Activated T-cell treated with anti-CD3 and anti-CD28 coated beads, Interleukin-2, amount 50 U/mL, for 4 hours (primary cell): ENCODE measurements at regions not wholly inside any gene's neighbourhood (a gene's known extent, or its start where the extent isn't known, plus 50 kb on each side); places are given as distances from the start of the nearest gene placed in this dataset.

Source experiments
- ATAC-seq, 2 donors: fragments of 200-7000 bp; cut with Tn5 transposase; one replicate each; pipeline ENCODE4 v1.10.0; 2021
- DNase-seq: peaks from one replicate; pipeline ENCODE4 v3.0.0-alpha.2; 2020
- H3K27me3 Mint-ChIP-seq: one replicate; pipeline ENCODE4 v1.8.0; 2021; ENCODE audit warnings: low read depth, mixed read lengths
- H3K36me3 Mint-ChIP-seq: one replicate; pipeline ENCODE4 v1.8.0; 2022; ENCODE audit warnings: mixed read lengths; ENCODE audit not compliant: insufficient read depth
- H3K4me1 Mint-ChIP-seq: one replicate; pipeline ENCODE4 v1.8.0; 2021; ENCODE audit warnings: low read depth, mixed read lengths
- H3K4me3 Mint-ChIP-seq: one replicate; pipeline ENCODE4 v1.8.0; 2021; ENCODE audit warnings: mild to moderate bottlenecking, moderate library complexity, mixed read lengths
- H3K9me3 Mint-ChIP-seq: one replicate; pipeline ENCODE4 v1.8.0; 2021; ENCODE audit warnings: mixed read lengths

GRCh38 chr13:108460746-108461145 is 168.7 kb upstream of the MYO16 start:
- ATAC-seq: no peak
- peaks cover 3% of the 10 kb centered on the region for H3K27me3 Mint-ChIP-seq

GRCh38 chr13:108463340-108463739 is 166.1 kb upstream of the MYO16 start:
- Mint-ChIP-seq H3K4me1 (peaks cover 2% of the 10 kb centered on the region), H3K4me3 (no peak overlapping the region), H3K9me3 (no peaks in the 10 kb centered on the region), H3K36me3 (no peaks in the 10 kb centered on the region), H3K27me3 (peaks cover 3% of the 10 kb centered on the region)
- ATAC-seq (peak; percentile 43 to 62), DNase-seq (no peak)

More at GRCh38 chr13:108460746-108461145, 168.7 kb upstream of the MYO16 start:
- Mint-ChIP-seq H3K4me3 (no peak overlapping the region), H3K9me3 (no peaks in the 10 kb centered on the region), H3K4me1 (peaks cover 2% of the 10 kb centered on the region), H3K36me3 (no peaks in the 10 kb centered on the region)
- DNase-seq: no peak

- Mint-ChIP-seq H3K36me3 (no peaks in the 10 kb centered on the region), H3K4me3 (no peak overlapping the region), H3K9me3 (peaks cover 9% of the 10 kb centered on the region), H3K4me1 (peaks cover 4% of the 10 kb centered on the region), H3K27me3 (no peaks in the 10 kb centered on the region)
- DNase-seq: no peak
- no peak for ATAC-seq
Observed at GRCh38 chr13:108470921-108471320, 158.5 kb upstream of the MYO16 start.

- Mint-ChIP-seq H3K4me3 (no peak overlapping the region), H3K4me1 (peaks cover 3% of the 10 kb centered on the region), H3K27me3 (no peaks in the 10 kb centered on the region), H3K9me3 (peaks cover 5% of the 10 kb centered on the region), H3K36me3 (no peaks in the 10 kb centered on the region)
- no peak for ATAC-seq
- DNase-seq: no peak
Observed at GRCh38 chr13:108475181-108475580, 154.2 kb upstream of the MYO16 start.

- no peaks in the 10 kb centered on the region for H3K36me3 Mint-ChIP-seq
- no peaks in the 10 kb centered on the region for H3K9me3 Mint-ChIP-seq
- H3K27me3 Mint-ChIP-seq: no peaks in the 10 kb centered on the region
- DNase-seq (no peak), ATAC-seq (no peak)
- H3K4me1 Mint-ChIP-seq: no peaks in the 10 kb centered on the region
- H3K4me3 Mint-ChIP-seq: no peak overlapping the region
Observed at GRCh38 chr13:108477376-108477775, 152.0 kb upstream of the MYO16 start.

- no peak overlapping the region for H3K4me3 Mint-ChIP-seq
- no peak for DNase-seq
- H3K27me3 Mint-ChIP-seq: no peaks in the 10 kb centered on the region
- no peaks in the 10 kb centered on the region for H3K36me3 Mint-ChIP-seq
- no peaks in the 10 kb centered on the region for H3K9me3 Mint-ChIP-seq
- no peak for ATAC-seq
- no peaks in the 10 kb centered on the region for H3K4me1 Mint-ChIP-seq
Observed at GRCh38 chr13:108478179-108478578, 151.2 kb upstream of the MYO16 start.

- no peak overlapping the region for H3K4me3 Mint-ChIP-seq
- ATAC-seq (no peak), DNase-seq (no peak)
- no peaks in the 10 kb centered on the region for H3K9me3 Mint-ChIP-seq
- H3K36me3 Mint-ChIP-seq: no peaks in the 10 kb centered on the region
- no peaks in the 10 kb centered on the region for H3K27me3 Mint-ChIP-seq
- no peaks in the 10 kb centered on the region for H3K4me1 Mint-ChIP-seq
Observed at GRCh38 chr13:108483981-108484380, 145.4 kb upstream of the MYO16 start.

GRCh38 chr13:108486096-108486495 is 143.3 kb upstream of the MYO16 start:
- Mint-ChIP-seq H3K9me3 (peaks cover 15% of the 10 kb centered on the region), H3K27me3 (no peaks in the 10 kb centered on the region), H3K36me3 (no peaks in the 10 kb centered on the region), H3K4me1 (no peaks in the 10 kb centered on the region), H3K4me3 (no peak overlapping the region)
- ATAC-seq (no peak), DNase-seq (no peak)

- ATAC-seq (no peak), DNase-seq (no peak)
- Mint-ChIP-seq H3K36me3 (no peaks in the 10 kb centered on the region), H3K9me3 (peaks cover 10% of the 10 kb centered on the region), H3K4me1 (peaks cover 12% of the 10 kb centered on the region), H3K27me3 (peaks cover 34% of the 10 kb centered on the region), H3K4me3 (peak overlapping the region; percentile 75)
Observed at GRCh38 chr13:108494991-108495645, 134.3 kb upstream of the MYO16 start.

GRCh38 chr13:108495646-108496361 is 133.6 kb upstream of the MYO16 start:
- ATAC-seq: peak; percentile 51 to 64
- Mint-ChIP-seq H3K9me3 (peaks cover 3% of the 10 kb centered on the region), H3K4me3 (peak overlapping the region; percentile 57), H3K27me3 (peaks cover 38% of the 10 kb centered on the region), H3K4me1 (peaks cover 12% of the 10 kb centered on the region), H3K36me3 (no peaks in the 10 kb centered on the region)
- DNase-seq: no peak

- Mint-ChIP-seq H3K4me3 (peak overlapping the region; percentile 57), H3K4me1 (peaks cover 12% of the 10 kb centered on the region), H3K36me3 (no peaks in the 10 kb centered on the region), H3K27me3 (peaks cover 40% of the 10 kb centered on the region), H3K9me3 (no peaks in the 10 kb centered on the region)
- ATAC-seq (peak in 1 of 2 donors; percentile 29), DNase-seq (no peak)
Observed at GRCh38 chr13:108496362-108497210, 132.8 kb upstream of the MYO16 start.

- Mint-ChIP-seq H3K4me1 (peaks cover 9% of the 10 kb centered on the region), H3K4me3 (no peak overlapping the region), H3K9me3 (no peaks in the 10 kb centered on the region), H3K27me3 (peaks cover 32% of the 10 kb centered on the region), H3K36me3 (no peaks in the 10 kb centered on the region)
- ATAC-seq (no peak), DNase-seq (no peak)
Observed at GRCh38 chr13:108500711-108501110, 128.7 kb upstream of the MYO16 start.

GRCh38 chr13:108508263-108508662 is 121.1 kb upstream of the MYO16 start:
- H3K36me3 Mint-ChIP-seq: no peaks in the 10 kb centered on the region
- no peak for ATAC-seq
- H3K4me1 Mint-ChIP-seq: peaks cover 2% of the 10 kb centered on the region
- peaks cover 16% of the 10 kb centered on the region for H3K9me3 Mint-ChIP-seq
- H3K4me3 Mint-ChIP-seq: no peak overlapping the region
- DNase-seq: no peak
- H3K27me3 Mint-ChIP-seq: no peaks in the 10 kb centered on the region

- ATAC-seq (no peak), DNase-seq (no peak)
- Mint-ChIP-seq H3K36me3 (no peaks in the 10 kb centered on the region), H3K4me3 (no peak overlapping the region), H3K9me3 (no peaks in the 10 kb centered on the region), H3K27me3 (peaks cover 2% of the 10 kb centered on the region), H3K4me1 (no peaks in the 10 kb centered on the region)
Observed at GRCh38 chr13:108525827-108526226, 103.6 kb upstream of the MYO16 start.
